ENCODE measurements at regions not wholly inside any gene's neighbourhood (a gene's known extent, or its start where the extent isn't known, plus 50 kb on each side); places are given as distances from the start of the nearest gene placed in this dataset.

GRCh38 chr5:88955403-88955802 is 72.4 kb upstream of the MEF2C start (continued):
- TF ChIP-seq ZFP3 (CRISPR knock-in tag; IDR thresholded peaks at IDR 0.05) (no peak), PPARA (CRISPR knock-in tag; IDR thresholded peaks at IDR 0.05; ENCODE audit: borderline replicate concordance) (no peak), TCF4 (CRISPR knock-in tag; IDR thresholded peaks at IDR 0.05; ENCODE audit: borderline replicate concordance) (no peak)

GRCh38 chr5:88954511-88954910 is 71.5 kb upstream of the MEF2C start:
- TF ChIP-seq ARNTL (CRISPR knock-in tag; IDR thresholded peaks at IDR 0.05; ENCODE audit: borderline replicate concordance, low read depth) (no peak), PPARA (CRISPR knock-in tag; IDR thresholded peaks at IDR 0.05; ENCODE audit: borderline replicate concordance) (no peak), ISL1 (CRISPR knock-in tag; IDR thresholded peaks at IDR 0.05) (no peak), OSR1 (CRISPR knock-in tag; IDR thresholded peaks at IDR 0.05) (no peak), ZC3H10 (CRISPR knock-in tag; IDR thresholded peaks at IDR 0.05) (no peak), RARB (CRISPR knock-in tag; IDR thresholded peaks at IDR 0.05) (no peak), ZFP3 (CRISPR knock-in tag; IDR thresholded peaks at IDR 0.05) (no peak), GLIS3 (CRISPR knock-in tag; IDR thresholded peaks at IDR 0.05) (no peak), TCF4 (CRISPR knock-in tag; IDR thresholded peaks at IDR 0.05; ENCODE audit: borderline replicate concordance) (no peak), TSHZ2 (CRISPR knock-in tag; IDR thresholded peaks at IDR 0.05) (no peak)
- no peak for ATAC-seq

- no peak for ATAC-seq
- TF ChIP-seq ZNF8 (CRISPR knock-in tag; IDR thresholded peaks at IDR 0.05) (no peak), OSR1 (CRISPR knock-in tag; IDR thresholded peaks at IDR 0.05) (no peak), BACH2 (CRISPR knock-in tag; IDR thresholded peaks at IDR 0.05; ENCODE audit: borderline replicate concordance) (no peak), CSRNP3 (CRISPR knock-in tag; IDR thresholded peaks at IDR 0.05) (no peak), TOX (CRISPR knock-in tag; IDR thresholded peaks at IDR 0.05; ENCODE audit: borderline replicate concordance) (no peak), ARNTL (CRISPR knock-in tag; IDR thresholded peaks at IDR 0.05; ENCODE audit: borderline replicate concordance, low read depth) (no peak), ESRRG (CRISPR knock-in tag; IDR thresholded peaks at IDR 0.05) (no peak), ZFP3 (CRISPR knock-in tag; IDR thresholded peaks at IDR 0.05) (no peak), CREB5 (CRISPR knock-in tag; IDR thresholded peaks at IDR 0.05; ENCODE audit: low read depth) (no peak), CSDC2 (CRISPR knock-in tag; IDR thresholded peaks at IDR 0.05) (no peak), ISL1 (CRISPR knock-in tag; IDR thresholded peaks at IDR 0.05) (no peak), ZFP30 (CRISPR knock-in tag; IDR thresholded peaks at IDR 0.05) (no peak), ZNF565 (CRISPR knock-in tag; conservative IDR thresholded peaks at IDR 0.05; ENCODE audit: low read depth) (no peak), TSHZ2 (CRISPR knock-in tag; IDR thresholded peaks at IDR 0.05) (no peak), PATZ1 (CRISPR knock-in tag; IDR thresholded peaks at IDR 0.05; ENCODE audit: borderline replicate concordance) (no peak), POU6F1 (CRISPR knock-in tag; IDR thresholded peaks at IDR 0.05; ENCODE audit: borderline replicate concordance, low read depth) (no peak)
These were observed 70.1 kb upstream of the MEF2C start for GRCh38 chr5:88952996-88953643.
